H1 (cell line): ENCODE measurements at regions not wholly inside any gene's neighbourhood (a gene's known extent, or its start where the extent isn't known, plus 50 kb on each side); places are given as distances from the start of the nearest gene placed in this dataset.

Experiments used
- CTCF ChIA-PET: fragments of 300-600 bp; sonication (Branson Sonifier 250); formaldehyde crosslinking; loops from one replicate; lab custom pipeline; 2021; ENCODE audit not compliant: partially characterized antibody; lab: Charles Lee
- POLR2A ChIA-PET: fragments of 300-600 bp; sonication (Branson Sonifier 250); formaldehyde crosslinking; loops from one replicate; lab custom pipeline; 2021; ENCODE audit warnings: inconsistent platforms; ENCODE audit not compliant: partially characterized antibody; lab: Charles Lee
- DNase-seq, 2 experiments: peaks; one replicate each; pipeline versions ENCODE4 v3.0.0 to v3.0.0-alpha.2; 2010 to 2022; ENCODE audit warnings: low spot score in 2 of 2, low read depth in 1 of 2, mixed read lengths in 1 of 2
- FAIRE-seq: peaks from 2 replicates; lab custom pipeline; 2011; peaks lifted over from hg19 to GRCh38; lab: Jason Lieb, UNC
- H2AFZ ChIP-seq: 2 replicates; pipeline ENCODE4 v1.8.1; 2012; ENCODE audit warnings: low read length, inconsistent platforms
- H2AK5ac ChIP-seq: 2 replicates; pipeline ENCODE4 v1.6.1; 2013; ENCODE audit warnings: low read depth, low read length
- H2BK120ac ChIP-seq: replicated peaks from 2 replicates; pipeline ENCODE3; 2013; ENCODE audit warnings: low read depth, low read length, inconsistent platforms
- H2BK12ac ChIP-seq: 2 replicates; pipeline ENCODE4 v1.6.1; 2013; ENCODE audit warnings: low read depth, low read length
- H2BK15ac ChIP-seq: 2 replicates; pipeline ENCODE4 v1.6.1; 2013; ENCODE audit warnings: low read length
- H2BK20ac ChIP-seq: 2 replicates; pipeline ENCODE4 v1.6.1; 2013; ENCODE audit warnings: low read length
- H2BK5ac ChIP-seq: 2 replicates; pipeline ENCODE4 v1.6.1; 2013; ENCODE audit warnings: low read depth, low read length
- H3K14ac ChIP-seq: 2 replicates; pipeline ENCODE4 v1.6.1; 2013; ENCODE audit warnings: inconsistent platforms; ENCODE audit not compliant: insufficient read length
- H3K18ac ChIP-seq: 2 replicates; pipeline ENCODE4 v1.6.1; 2013; ENCODE audit warnings: low read length; ENCODE audit errors: extremely low read depth
- H3K23ac ChIP-seq: 2 replicates; pipeline ENCODE4 v1.6.1; 2013; ENCODE audit warnings: inconsistent platforms; ENCODE audit not compliant: insufficient read length
- H3K23me2 ChIP-seq: 2 replicates; pipeline ENCODE4 v1.6.1; 2013; ENCODE audit warnings: low read depth, low read length
- H3K27ac ChIP-seq: 2 replicates; pipeline ENCODE4 v1.6.1; 2011; ENCODE audit warnings: low read depth, low read length, inconsistent platforms
- H3K27me3 ChIP-seq, 4 experiments: replicated peaks in 1 of 4; 1 replicate in 1 of 4; 2 replicates in 3 of 4; pipeline versions ENCODE4 v1.6.1 to v1.8.1; 2011 to 2013; ENCODE audit warnings: low read length in 3 of 4, mild to moderate bottlenecking in 3 of 4, inconsistent platforms in 2 of 4, mixed read lengths in 2 of 4, moderate library complexity in 1 of 4; ENCODE audit not compliant: control insufficient read depth in 3 of 4, insufficient read depth in 3 of 4; ENCODE audit errors: extremely low read depth in 1 of 4
- H3K36me3 ChIP-seq, 4 experiments: 2 replicates each; pipeline versions ENCODE4 v1.6.1 to v1.8.1; 2011 to 2013; ENCODE audit warnings: mild to moderate bottlenecking in 4 of 4, low read length in 3 of 4, moderate library complexity in 2 of 4, control low read depth in 1 of 4, inconsistent platforms in 1 of 4; ENCODE audit not compliant: insufficient read depth in 4 of 4, control insufficient read depth in 2 of 4
- H3K4ac ChIP-seq: replicated peaks from 2 replicates; pipeline ENCODE3; 2013; ENCODE audit warnings: low read length, low read depth, mixed read lengths, inconsistent platforms; ENCODE audit not compliant: insufficient read length
- H3K4me1 ChIP-seq, 4 experiments: replicated peaks in 1 of 4; 1 replicate in 1 of 4; 2 replicates in 3 of 4; pipeline versions ENCODE4 v1.6.1 to v1.8.1; 2011 to 2013; ENCODE audit warnings: low read length in 3 of 4, inconsistent platforms in 2 of 4, mixed read lengths in 1 of 4; ENCODE audit not compliant: insufficient read depth in 4 of 4, control insufficient read depth in 3 of 4
- H3K4me2 ChIP-seq, 2 experiments: 2 replicates each; pipeline versions ENCODE4 v1.6.1 to v1.8.1; 2011 to 2013; ENCODE audit warnings: low read depth in 2 of 2, low read length in 2 of 2, control low read depth in 1 of 2, inconsistent platforms in 1 of 2, mild to moderate bottlenecking in 1 of 2; ENCODE audit not compliant: insufficient read depth in 1 of 2
- H3K4me3 ChIP-seq, 4 experiments: fragments of 200-600, 300-600 bp in 1 of 4; sonication (generic), shearing (Covaris generic), sonication (Bioruptor Twin) in 1 of 4; 2 replicates each; pipeline versions ENCODE4 v1.5.1 to v1.8.1; 2011 to 2016; ENCODE audit warnings: low read length in 4 of 4, low read depth in 3 of 4, control low read depth in 2 of 4, inconsistent platforms in 2 of 4, mild to moderate bottlenecking in 2 of 4, mixed read lengths in 1 of 4, moderate library complexity in 1 of 4; ENCODE audit not compliant: insufficient read depth in 2 of 4; ENCODE audit errors: extremely low read depth in 1 of 4
- H3K56ac ChIP-seq: replicated peaks from 2 replicates; pipeline ENCODE3; 2013; ENCODE audit warnings: low read depth, mild to moderate bottlenecking, mixed read lengths, low read length, inconsistent platforms; ENCODE audit not compliant: insufficient read length
- H3K79me1 ChIP-seq: 2 replicates; pipeline ENCODE4 v1.6.1; 2013; ENCODE audit warnings: low read depth, low read length, control low read depth
- H3K79me2 ChIP-seq, 2 experiments: 2 replicates each; pipeline versions ENCODE4 v1.6.1 to v1.8.1; 2012 to 2013; ENCODE audit warnings: low read length in 2 of 2, mild to moderate bottlenecking in 2 of 2, inconsistent platforms in 1 of 2; ENCODE audit not compliant: insufficient read depth in 2 of 2, control insufficient read depth in 1 of 2
- H3K9ac ChIP-seq, 4 experiments: replicated peaks in 1 of 4; 1 replicate in 1 of 4; 2 replicates in 3 of 4; pipeline versions ENCODE4 v1.6.1 to v1.8.1; 2011 to 2013; ENCODE audit warnings: low read depth in 3 of 4, low read length in 3 of 4, control low read depth in 2 of 4, mild to moderate bottlenecking in 2 of 4, moderate library complexity in 2 of 4, inconsistent platforms in 1 of 4; ENCODE audit errors: extremely low read depth in 1 of 4
- H3K9me3 ChIP-seq, 2 experiments: 2 replicates each; pipeline versions ENCODE4 v1.6.1 to v1.8.1; 2012 to 2013; ENCODE audit warnings: mild to moderate bottlenecking in 2 of 2, moderate library complexity in 2 of 2, control low read depth in 1 of 2, inconsistent platforms in 1 of 2, low read depth in 1 of 2, low read length in 1 of 2, mixed read lengths in 1 of 2; ENCODE audit not compliant: insufficient read depth in 2 of 2
- H4K20me1 ChIP-seq, 2 experiments: replicated peaks in 1 of 2; 2 replicates each; pipeline versions ENCODE3 to v1.8.1; 2011 to 2013; ENCODE audit warnings: inconsistent platforms in 2 of 2, low read length in 2 of 2, mild to moderate bottlenecking in 1 of 2; ENCODE audit not compliant: insufficient read depth in 2 of 2, control insufficient read depth in 1 of 2
- H4K5ac ChIP-seq: 2 replicates; pipeline ENCODE4 v1.6.1; 2013; ENCODE audit warnings: low read length, low read depth, mixed read lengths, inconsistent platforms; ENCODE audit not compliant: insufficient read length
- H4K8ac ChIP-seq: 2 replicates; pipeline ENCODE4 v1.8.0; 2013; ENCODE audit warnings: mild to moderate bottlenecking, moderate library complexity, low read length, inconsistent platforms; ENCODE audit not compliant: insufficient read depth; ENCODE audit errors: extremely low read depth
- H4K91ac ChIP-seq: replicated peaks from 2 replicates; pipeline ENCODE3; 2013; ENCODE audit warnings: low read length, mixed read lengths, inconsistent platforms; ENCODE audit not compliant: insufficient read length
- CTBP2 ChIP-seq: IDR thresholded peaks from 2 replicates; pipeline ENCODE4 v1.7.0; 2011; ENCODE audit warnings: borderline replicate concordance, mild to moderate bottlenecking, moderate library complexity, mixed read lengths, low read length; ENCODE audit not compliant: insufficient read depth, insufficient read length
- FOSL1 ChIP-seq: IDR thresholded peaks from 2 replicates; pipeline ENCODE4 v1.6.1; 2011; ENCODE audit warnings: mild to moderate bottlenecking, low read depth, low read length, moderate library complexity; ENCODE audit not compliant: insufficient read depth
- NANOG ChIP-seq: IDR thresholded peaks from 2 replicates; pipeline ENCODE4 v1.6.1; 2011; ENCODE audit warnings: low read length, low read depth, mild to moderate bottlenecking, inconsistent platforms; ENCODE audit not compliant: insufficient read depth, poor library complexity, severe bottlenecking
- RNF2 ChIP-seq: fragments of 200-900, 300-1000 bp; sonication (generic); IDR thresholded peaks from 2 replicates; pipeline ENCODE4 v1.7.1; 2016; ENCODE audit warnings: borderline replicate concordance, low read depth, mild to moderate bottlenecking, antibody characterized with exemption, low read length; ENCODE audit not compliant: poor library complexity, severe bottlenecking; ENCODE audit errors: missing control alignments
- SP2 ChIP-seq: IDR thresholded peaks from 2 replicates; pipeline ENCODE4 v1.6.1; 2012; ENCODE audit warnings: mild to moderate bottlenecking, low read length, inconsistent platforms
- SRF ChIP-seq: IDR thresholded peaks from 2 replicates; pipeline ENCODE4 v1.6.1; 2011; ENCODE audit warnings: mild to moderate bottlenecking, low read depth, low read length, moderate library complexity
- YY1 ChIP-seq: IDR thresholded peaks from 2 replicates; pipeline ENCODE4 v1.6.1; 2011; ENCODE audit warnings: low read depth, mild to moderate bottlenecking, low read length
- WGBS, 2 experiments: shearing (Covaris generic) in 1 of 2; methylation state at CpG; one replicate each; pipeline versions ENCODE4 v1.1.6 to v1.1.7; 2013 to 2015; ENCODE audit warnings: low lambda C conversion rate in 2 of 2, mixed read lengths in 2 of 2, inconsistent platforms in 1 of 2, low coverage in 1 of 2, missing lambda C conversion rate in 1 of 2; ENCODE audit not compliant: insufficient replicate concordance in 2 of 2, insufficient coverage in 1 of 2, insufficient read length in 1 of 2; ENCODE audit errors: extremely low coverage in 1 of 2, missing lambda C conversion rate in 1 of 2; 5-methylcytosine and 5-hydroxymethylcytosine counted together

- ChIA-PET CTCF (interaction anchor here (1.1 to 1.2 kb wide), 2 partner anchors 9 to 56 kb away, joined by 4 to 6 read pairs; no protein-coding TSS in a partner anchor), POLR2A (no interaction called here)
- WGBS, 2 experiments, result 89% methylated on average over 3 of the region's 3 CpGs; no CpG with 5 or more reads in 1 of the 2 experiments
- DNase-seq (no peak), FAIRE-seq (no peak)
- H2BK15ac ChIP-seq, result no peak overlapping the region
- H2BK12ac ChIP-seq, result no peak overlapping the region
- H4K8ac ChIP-seq, result no peak overlapping the region
- no peaks in the 10 kb centered on the region for H3K23me2 ChIP-seq
- no peak overlapping the region for H3K14ac ChIP-seq
- no peak overlapping the region for H3K23ac ChIP-seq
- H2AFZ ChIP-seq, result no peak overlapping the region
- H3K4me1 ChIP-seq, result peaks cover 5 to 17% (median 11%) of the 10 kb centered on the region in 4 experiments; a peak in 5 of 7 replicates
- no peak overlapping the region for H3K56ac ChIP-seq
- no peak overlapping the region for H4K5ac ChIP-seq
- no peak overlapping the region for H2BK120ac ChIP-seq
- no peak overlapping the region for H2AK5ac ChIP-seq
- no peaks in the 10 kb centered on the region for H3K79me1 ChIP-seq
- no peaks in the 10 kb centered on the region for H3K36me3 ChIP-seq
- no peak overlapping the region for H3K4me2 ChIP-seq
- H2BK20ac ChIP-seq, result no peak overlapping the region
- H3K79me2 ChIP-seq, result no peaks in the 10 kb centered on the region
- no peak overlapping the region for H2BK5ac ChIP-seq
- TF ChIP-seq SRF, result no peak
- TF ChIP-seq NANOG, result no peak
- TF ChIP-seq RNF2, result no peak
- no peak for TF ChIP-seq FOSL1
- no peak for TF ChIP-seq YY1
- no peak for TF ChIP-seq CTBP2
- no peak for TF ChIP-seq SP2
- H3K18ac ChIP-seq, result no peak overlapping the region
- H3K4ac ChIP-seq, result no peak overlapping the region
- H3K27me3 ChIP-seq, result no peaks in the 10 kb centered on the region; a peak in 1 of 7 replicates
- H4K91ac ChIP-seq, result no peak overlapping the region
- no peak overlapping the region for H3K27ac ChIP-seq
- no peaks in the 10 kb centered on the region for H3K9me3 ChIP-seq
- no peak overlapping the region for H3K9ac ChIP-seq
- no peaks in the 10 kb centered on the region for H4K20me1 ChIP-seq
- no peak overlapping the region for H3K4me3 ChIP-seq
These were observed 127.5 kb upstream of the WWC1 start for GRCh38 chr5:168163966-168164365.
